ENCODE measurements at regions not wholly inside any gene's neighbourhood (a gene's known extent, or its start where the extent isn't known, plus 50 kb on each side); places are given as distances from the start of the nearest gene placed in this dataset.
"Not testable (repeated sequence)": the region's sequence is repeated elsewhere in the genome, so short reads cannot be mapped to it uniquely, and the experiment has no call there.

GRCh38 chr3:81068546-81068945 is 692.9 kb downstream of the GBE1 start:
- Histone ChIP-seq H3K36me3 (no peaks in the 10 kb centered on the region), H3K4me1 (no peaks in the 10 kb centered on the region), H3K4me3 (no peak overlapping the region), H3K9me3 (peaks cover 0 to 12% of the 10 kb centered on the region in 2 donors), H3K27me3 (no peaks in the 10 kb centered on the region), H3K27ac (no peak overlapping the region)
- ATAC-seq (no peak), DNase-seq (no peak)
- no peak for TF ChIP-seq CTCF (IDR thresholded peaks at IDR 0.05)
- intact Hi-C loops (cut with DNase I), result no loop called here

- Histone ChIP-seq H3K4me3 (no peak overlapping the region), H3K27me3 (no peaks in the 10 kb centered on the region), H3K27ac (no peak overlapping the region), H3K36me3 (no peaks in the 10 kb centered on the region), H3K9me3 (peaks cover 0 to 12% of the 10 kb centered on the region in 2 donors), H3K4me1 (no peaks in the 10 kb centered on the region)
- intact Hi-C loops (cut with DNase I), result no loop called here
- ATAC-seq, result no peak
- no peak for TF ChIP-seq CTCF (IDR thresholded peaks at IDR 0.05)
- no peak for DNase-seq
Observed at GRCh38 chr3:81063896-81064295, 697.5 kb downstream of the GBE1 start.

GRCh38 chr3:81051133-81051532 is 710.3 kb downstream of the GBE1 start:
- H3K27ac ChIP-seq; H3K4me3 ChIP-seq; intact Hi-C loops (cut with DNase I); H3K36me3 ChIP-seq; H3K27me3 ChIP-seq; DNase-seq; ATAC-seq; H3K9me3 ChIP-seq; H3K4me1 ChIP-seq: not testable (repeated sequence)

- Histone ChIP-seq H3K27ac (no peak overlapping the region), H3K4me3 (no peak overlapping the region), H3K27me3 (no peaks in the 10 kb centered on the region), H3K36me3 (no peaks in the 10 kb centered on the region), H3K9me3 (no peaks in the 10 kb centered on the region), H3K4me1 (no peaks in the 10 kb centered on the region)
- no peak for TF ChIP-seq CTCF (IDR thresholded peaks at IDR 0.05)
- ATAC-seq (no peak), DNase-seq (no peak)
- intact Hi-C loops (cut with DNase I), result no loop called here
Observed at GRCh38 chr3:81048058-81048665, 713.3 kb downstream of the GBE1 start.

- no peaks in the 10 kb centered on the region for H3K27me3 ChIP-seq
- DNase-seq, result no peak
- H3K36me3 ChIP-seq, result no peaks in the 10 kb centered on the region
- no peak overlapping the region for H3K4me3 ChIP-seq
- H3K9me3 ChIP-seq, result no peaks in the 10 kb centered on the region
- H3K4me1 ChIP-seq, result no peaks in the 10 kb centered on the region
- no peak for TF ChIP-seq CTCF (IDR thresholded peaks at IDR 0.05)
- no peak for ATAC-seq
- intact Hi-C loops (cut with DNase I), result no loop called here
- no peak overlapping the region for H3K27ac ChIP-seq
Observed at GRCh38 chr3:81045976-81046375, 715.5 kb downstream of the GBE1 start.

GRCh38 chr3:81045246-81045645 is 716.2 kb downstream of the GBE1 start:
- DNase-seq, result no peak
- no peak for ATAC-seq
- intact Hi-C loops (cut with DNase I), result no loop called here

More at GRCh38 chr3:81045246-81045645, 716.2 kb downstream of the GBE1 start:
- H3K27me3 ChIP-seq, result no peaks in the 10 kb centered on the region
- no peaks in the 10 kb centered on the region for H3K4me1 ChIP-seq
- no peaks in the 10 kb centered on the region for H3K36me3 ChIP-seq
- H3K27ac ChIP-seq, result no peak overlapping the region
- no peak for TF ChIP-seq CTCF (IDR thresholded peaks at IDR 0.05)
- no peak overlapping the region for H3K4me3 ChIP-seq
- no peaks in the 10 kb centered on the region for H3K9me3 ChIP-seq
